Ovary (tissue), 3 donors: ENCODE measurements at regions not wholly inside any gene's neighbourhood (a gene's known extent, or its start where the extent isn't known, plus 50 kb on each side); places are given as distances from the start of the nearest gene placed in this dataset.

Experiments used
- EP300 ChIP-seq: sonication (generic); formaldehyde crosslinking; IDR thresholded peaks from one replicate; pipeline ENCODE4 v1.6.1; 2017; ENCODE audit warnings: antibody characterized with exemption
- POLR2A ChIP-seq: fragments of 450-650 bp; IDR thresholded peaks from one replicate; pipeline ENCODE4 v1.6.1; 2017; ENCODE audit warnings: antibody characterized with exemption, mild to moderate bottlenecking, moderate library complexity
- TF ChIP-seq, protein P1 (sequence below), 3 donors: fragments of 450-650 bp in 2 of 3; fragments of 200-600 bp in 1 of 3; IDR thresholded peaks; one replicate each; pipeline versions ENCODE4 v1.5.1 to v1.8.0; 2016 to 2022; ENCODE audit warnings: antibody characterized with exemption in 3 of 3, mild to moderate bottlenecking in 1 of 3
- donor health status: DM: no; HTN: no; CAD: no.

DNA sequence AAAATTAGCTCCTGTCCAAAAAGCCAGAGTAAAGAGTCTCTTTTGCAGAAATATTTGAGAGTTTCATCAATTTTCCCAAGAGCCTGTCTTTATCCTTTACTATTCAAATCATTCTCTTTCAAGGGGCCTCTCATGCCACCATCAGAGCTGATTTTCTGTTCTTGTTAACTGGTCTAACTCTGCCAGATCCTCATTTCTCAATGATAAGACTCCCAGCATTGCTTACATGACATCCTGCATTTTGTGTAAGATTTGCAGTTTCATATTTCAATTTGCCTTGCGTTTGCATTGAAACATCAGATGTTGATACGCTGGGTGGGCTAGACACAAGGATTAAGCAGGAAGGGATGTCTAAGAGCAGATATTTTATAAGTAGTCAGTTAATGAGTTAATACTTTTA is 228.7 kb downstream of the TBL1XR1 start:
- TF ChIP-seq POLR2A, result no peak
- TF ChIP-seq, protein P1, sequence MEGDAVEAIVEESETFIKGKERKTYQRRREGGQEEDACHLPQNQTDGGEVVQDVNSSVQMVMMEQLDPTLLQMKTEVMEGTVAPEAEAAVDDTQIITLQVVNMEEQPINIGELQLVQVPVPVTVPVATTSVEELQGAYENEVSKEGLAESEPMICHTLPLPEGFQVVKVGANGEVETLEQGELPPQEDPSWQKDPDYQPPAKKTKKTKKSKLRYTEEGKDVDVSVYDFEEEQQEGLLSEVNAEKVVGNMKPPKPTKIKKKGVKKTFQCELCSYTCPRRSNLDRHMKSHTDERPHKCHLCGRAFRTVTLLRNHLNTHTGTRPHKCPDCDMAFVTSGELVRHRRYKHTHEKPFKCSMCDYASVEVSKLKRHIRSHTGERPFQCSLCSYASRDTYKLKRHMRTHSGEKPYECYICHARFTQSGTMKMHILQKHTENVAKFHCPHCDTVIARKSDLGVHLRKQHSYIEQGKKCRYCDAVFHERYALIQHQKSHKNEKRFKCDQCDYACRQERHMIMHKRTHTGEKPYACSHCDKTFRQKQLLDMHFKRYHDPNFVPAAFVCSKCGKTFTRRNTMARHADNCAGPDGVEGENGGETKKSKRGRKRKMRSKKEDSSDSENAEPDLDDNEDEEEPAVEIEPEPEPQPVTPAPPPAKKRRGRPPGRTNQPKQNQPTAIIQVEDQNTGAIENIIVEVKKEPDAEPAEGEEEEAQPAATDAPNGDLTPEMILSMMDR (IDR thresholded peaks at IDR 0.05), result no peak
- no peak for TF ChIP-seq EP300
